BJ (cell line): ENCODE measurements at regions not wholly inside any gene's neighbourhood (a gene's known extent, or its start where the extent isn't known, plus 50 kb on each side); places are given as distances from the start of the nearest gene placed in this dataset.

ENCODE experiments used
- CTCF ChIA-PET: fragments of 350-600 bp; formaldehyde crosslinking; extraction: SDS; loops from one replicate; lab custom pipeline; 2021; ENCODE audit warnings: antibody characterized with exemption, inconsistent platforms; lab: Yijun Ruan, JAX
- POLR2A ChIA-PET: fragments of 300-600 bp; sonication (Branson Sonifier 250); formaldehyde crosslinking; extraction: SDS; loops from one replicate; lab custom pipeline; 2021; ENCODE audit warnings: antibody characterized with exemption; lab: Charles Lee
- DNase-seq: peaks from one replicate; pipeline ENCODE4 v3.0.0-alpha.2; 2011; ENCODE audit warnings: low read depth
- H3K27me3 ChIP-seq: 2 replicates; pipeline ENCODE4 v1.6.0; 2011; ENCODE audit warnings: low read length; ENCODE audit not compliant: control insufficient read depth, insufficient read depth
- H3K36me3 ChIP-seq: 2 replicates; pipeline ENCODE4 v1.5.1; 2011; ENCODE audit warnings: low read length; ENCODE audit not compliant: control insufficient read depth, insufficient read depth
- H3K4me3 ChIP-seq: 2 replicates; pipeline ENCODE4 v1.5.1; 2011; ENCODE audit warnings: low read depth, mild to moderate bottlenecking, control low read depth, low read length
- TF ChIP-seq, protein P1 (sequence below): IDR thresholded peaks from 2 replicates; pipeline ENCODE4 v1.5.1; 2011; ENCODE audit warnings: low read depth, mild to moderate bottlenecking, control low read depth, inconsistent platforms, low read length, moderate library complexity; ENCODE audit not compliant: insufficient read depth

- ChIA-PET POLR2A (no interaction called here), CTCF (interaction anchor here (1.1 kb wide), 1 partner anchor 68 kb away, joined by 3 read pairs; no protein-coding TSS in a partner anchor)
- Histone ChIP-seq H3K4me3 (no peak overlapping the region), H3K36me3 (no peaks in the 10 kb centered on the region), H3K27me3 (no peaks in the 10 kb centered on the region)
- TF ChIP-seq, protein P1, sequence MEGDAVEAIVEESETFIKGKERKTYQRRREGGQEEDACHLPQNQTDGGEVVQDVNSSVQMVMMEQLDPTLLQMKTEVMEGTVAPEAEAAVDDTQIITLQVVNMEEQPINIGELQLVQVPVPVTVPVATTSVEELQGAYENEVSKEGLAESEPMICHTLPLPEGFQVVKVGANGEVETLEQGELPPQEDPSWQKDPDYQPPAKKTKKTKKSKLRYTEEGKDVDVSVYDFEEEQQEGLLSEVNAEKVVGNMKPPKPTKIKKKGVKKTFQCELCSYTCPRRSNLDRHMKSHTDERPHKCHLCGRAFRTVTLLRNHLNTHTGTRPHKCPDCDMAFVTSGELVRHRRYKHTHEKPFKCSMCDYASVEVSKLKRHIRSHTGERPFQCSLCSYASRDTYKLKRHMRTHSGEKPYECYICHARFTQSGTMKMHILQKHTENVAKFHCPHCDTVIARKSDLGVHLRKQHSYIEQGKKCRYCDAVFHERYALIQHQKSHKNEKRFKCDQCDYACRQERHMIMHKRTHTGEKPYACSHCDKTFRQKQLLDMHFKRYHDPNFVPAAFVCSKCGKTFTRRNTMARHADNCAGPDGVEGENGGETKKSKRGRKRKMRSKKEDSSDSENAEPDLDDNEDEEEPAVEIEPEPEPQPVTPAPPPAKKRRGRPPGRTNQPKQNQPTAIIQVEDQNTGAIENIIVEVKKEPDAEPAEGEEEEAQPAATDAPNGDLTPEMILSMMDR, result no peak
- DNase-seq, result no peak
Measured at GRCh38 chr6:164925681-164926530, 383.5 kb downstream of the C6orf118 start.

- H3K27me3 ChIP-seq, result no peaks in the 10 kb centered on the region
- H3K4me3 ChIP-seq, result no peak overlapping the region
- H3K36me3 ChIP-seq, result no peaks in the 10 kb centered on the region
- DNase-seq, result no peak
- ChIA-PET CTCF (no interaction called here), POLR2A (no interaction called here)
- TF ChIP-seq, protein P1, result no peak
Measured at GRCh38 chr6:164924674-164925073, 384.7 kb downstream of the C6orf118 start.

DNA sequence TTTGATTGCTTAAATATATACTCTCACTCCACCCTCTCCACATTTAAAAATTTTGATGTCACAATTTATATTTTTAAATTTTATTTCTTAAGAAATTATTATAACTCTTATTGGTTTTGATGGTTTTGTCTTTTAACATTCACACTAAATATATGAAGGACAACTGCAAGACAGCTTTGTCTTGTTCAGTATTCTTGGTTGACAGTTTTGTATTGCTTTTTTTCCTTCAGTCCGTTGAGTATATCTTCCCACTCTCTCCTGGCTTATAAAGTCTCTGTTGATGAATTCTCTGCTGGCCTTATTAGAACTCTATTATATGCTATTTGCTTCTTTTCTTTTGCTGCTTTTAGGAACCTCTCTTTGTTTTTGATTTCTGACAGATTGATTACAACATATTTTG, 392.2 kb downstream of the C6orf118 start:
- TF ChIP-seq, protein P1, result no peak
- no peak overlapping the region for H3K4me3 ChIP-seq
- H3K36me3 ChIP-seq, result no peaks in the 10 kb centered on the region
- DNase-seq, result no peak
- ChIA-PET CTCF (no interaction called here), POLR2A (no interaction called here)
- no peaks in the 10 kb centered on the region for H3K27me3 ChIP-seq

DNA sequence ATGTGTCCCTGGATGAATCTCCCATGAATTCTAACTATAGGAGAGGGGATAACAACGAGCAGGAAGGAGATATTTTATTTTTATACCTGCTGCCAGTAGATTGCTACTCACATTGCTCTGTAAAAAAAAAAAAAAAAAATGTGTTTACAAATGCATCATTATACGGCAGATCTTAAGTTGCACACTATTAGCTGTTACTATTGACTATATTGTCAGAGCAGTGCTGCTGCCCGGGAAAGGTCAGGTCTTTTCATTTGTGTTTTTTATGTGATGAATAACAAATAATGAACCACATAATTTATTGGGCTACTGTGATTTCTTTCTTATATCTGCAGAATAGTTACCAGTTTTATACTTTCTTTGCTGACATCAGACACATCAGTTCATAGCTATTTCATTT, 393.3 kb downstream of the C6orf118 start:
- CTCF ChIA-PET, result no interaction called here
- POLR2A ChIA-PET, result no interaction called here
- DNase-seq, result no peak
- Histone ChIP-seq H3K4me3 (no peak overlapping the region), H3K36me3 (no peaks in the 10 kb centered on the region), H3K27me3 (no peaks in the 10 kb centered on the region)
- TF ChIP-seq, protein P1, result no peak

DNA sequence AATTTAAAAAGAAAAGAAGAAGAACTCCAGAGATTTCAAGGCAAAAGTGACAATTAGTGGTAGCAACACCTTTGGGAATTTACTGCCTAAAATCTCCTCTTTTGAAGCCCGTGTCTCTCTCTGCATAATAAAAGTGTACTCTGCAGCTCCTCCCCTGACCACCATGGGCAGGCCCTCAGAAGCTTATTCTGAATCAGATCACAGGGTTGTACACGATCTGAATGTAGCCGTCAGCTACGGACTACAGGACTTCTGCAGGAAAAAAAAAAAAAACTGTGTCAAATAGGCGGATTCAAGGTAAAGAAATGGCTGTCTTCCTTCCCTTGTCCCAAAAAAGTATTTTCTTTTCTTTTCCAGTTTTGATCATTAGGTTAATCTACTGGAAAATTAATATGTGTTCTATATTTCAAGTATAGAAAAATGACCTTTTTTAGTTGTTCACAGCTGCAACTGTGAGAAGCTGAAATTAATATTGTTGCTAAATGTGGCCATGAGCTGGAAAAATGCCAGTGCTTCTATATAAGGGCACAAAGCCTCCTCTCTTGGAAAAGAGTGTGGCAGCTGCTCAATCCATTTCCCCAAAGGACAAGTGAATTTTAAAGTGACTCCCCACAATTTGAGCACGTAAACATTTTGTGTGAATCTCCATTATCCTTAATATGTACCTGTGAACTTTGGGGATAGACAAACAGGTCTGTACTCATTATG, 397.4 kb downstream of the C6orf118 start:
- no peak for DNase-seq
- TF ChIP-seq, protein P1, result no peak
- Histone ChIP-seq H3K4me3 (no peak overlapping the region), H3K36me3 (no peaks in the 10 kb centered on the region), H3K27me3 (no peaks in the 10 kb centered on the region)
- CTCF ChIA-PET, result no interaction called here
- POLR2A ChIA-PET, result no interaction called here
